ENCODE measurements at regions not wholly inside any gene's neighbourhood (a gene's known extent, or its start where the extent isn't known, plus 50 kb on each side); places are given as distances from the start of the nearest gene placed in this dataset.

GRCh38 chr6:16851758-16852157, 90.5 kb upstream of the ATXN1 start:
- no peak overlapping the region for H3K27ac ChIP-seq
- TF ChIP-seq CTCF (IDR thresholded peaks at IDR 0.05) (no peak), ZFX (IDR thresholded peaks at IDR 0.05; ENCODE audit: borderline replicate concordance) (no peak)

GRCh38 chr6:16851044-16851540, 89.8 kb upstream of the ATXN1 start:
- TF ChIP-seq CTCF (IDR thresholded peaks at IDR 0.05) (no peak), ZFX (IDR thresholded peaks at IDR 0.05; ENCODE audit: borderline replicate concordance) (no peak)
- no peak overlapping the region for H3K27ac ChIP-seq

- H3K27ac ChIP-seq = no peak overlapping the region
- TF ChIP-seq ZFX (IDR thresholded peaks at IDR 0.05; ENCODE audit: borderline replicate concordance) (no peak), CTCF (IDR thresholded peaks at IDR 0.05) (no peak)
Observed at GRCh38 chr6:16850681-16851026, 89.4 kb upstream of the ATXN1 start.

GRCh38 chr6:16849988-16850680, 88.9 kb upstream of the ATXN1 start:
- TF ChIP-seq ZFX (IDR thresholded peaks at IDR 0.05; ENCODE audit: borderline replicate concordance) (no peak), CTCF (IDR thresholded peaks at IDR 0.05) (no peak)
- no peak overlapping the region for H3K27ac ChIP-seq

- H3K27ac ChIP-seq = no peak overlapping the region
- no peak for TF ChIP-seq CTCF (IDR thresholded peaks at IDR 0.05)
- TF ChIP-seq ZFX (IDR thresholded peaks at IDR 0.05; ENCODE audit: borderline replicate concordance) = no peak
Observed at GRCh38 chr6:16849280-16849987, 88.2 kb upstream of the ATXN1 start.

- no peak overlapping the region for H3K27ac ChIP-seq
- TF ChIP-seq CTCF (IDR thresholded peaks at IDR 0.05) = no peak
- TF ChIP-seq ZFX (IDR thresholded peaks at IDR 0.05; ENCODE audit: borderline replicate concordance) = no peak
Observed at GRCh38 chr6:16846399-16846778, 85.1 kb upstream of the ATXN1 start.

GRCh38 chr6:16844183-16844582, 82.9 kb upstream of the ATXN1 start:
- H3K27ac ChIP-seq = no peak overlapping the region
- no peak for TF ChIP-seq CTCF (IDR thresholded peaks at IDR 0.05)
- no peak for TF ChIP-seq ZFX (IDR thresholded peaks at IDR 0.05; ENCODE audit: borderline replicate concordance)

All from 22Rv1 (cell line).